Cardiac septum (tissue), 1 donor: ENCODE measurements at regions not wholly inside any gene's neighbourhood (a gene's known extent, or its start where the extent isn't known, plus 50 kb on each side); places are given as distances from the start of the nearest gene placed in this dataset.
"Not testable (repeated sequence)": the region's sequence is repeated elsewhere in the genome, so short reads cannot be mapped to it uniquely, and the experiment has no call there.

Experiments used
- DNase-seq: peaks from one replicate; pipeline ENCODE4 v3.0.0-alpha.2; 2020; ENCODE audit warnings: low spot score
- intact Hi-C: fragments of 100-400 bp; cut with DNase I; formaldehyde crosslinking; loops from one replicate; pipeline ENCODE4 v1.14.0; 2022
- donor health status: DM: no; HTN: no; CAD: no.

DNA sequence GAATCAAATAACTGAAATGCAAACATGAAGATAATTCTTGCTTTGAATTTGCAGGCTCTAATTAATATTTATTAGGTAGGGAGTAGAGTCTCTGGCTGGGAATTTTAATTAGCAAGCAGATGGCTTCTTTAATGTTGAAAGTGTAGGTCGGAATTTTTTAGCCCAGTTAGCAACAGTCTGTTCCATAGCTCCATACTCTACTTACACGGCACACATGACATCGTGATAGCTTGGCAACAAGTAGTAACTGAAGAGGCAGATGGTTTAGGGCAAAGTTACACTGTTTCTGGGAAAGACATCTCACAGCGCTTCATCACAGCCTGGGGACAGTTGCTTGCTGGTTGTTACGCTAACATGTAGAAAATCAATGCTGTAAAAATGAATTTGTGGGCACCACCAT is 710.7 kb downstream of the GALC start:
- DNase-seq = no peak
- intact Hi-C loops = no loop called here

DNA sequence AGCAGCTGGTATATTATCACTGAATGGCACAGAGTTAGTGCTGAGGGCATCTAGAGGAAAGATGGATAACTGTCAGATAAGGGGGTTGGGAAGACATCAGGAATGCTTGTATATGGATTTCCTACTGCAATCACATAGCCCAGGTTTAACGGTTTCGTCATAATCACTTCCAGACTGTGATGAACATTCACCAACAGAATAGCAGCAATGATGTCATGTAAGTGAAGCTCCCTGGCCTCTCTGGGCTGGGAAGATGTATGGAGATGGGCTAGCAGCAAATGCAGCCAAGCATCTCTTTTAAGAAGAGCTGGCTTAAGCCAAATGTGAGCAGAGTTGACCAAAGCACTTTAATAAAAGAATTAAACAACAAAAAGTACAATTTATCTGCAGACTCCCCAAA is 714.6 kb downstream of the GALC start:
- no peak for DNase-seq
- intact Hi-C loops = no loop called here

DNA sequence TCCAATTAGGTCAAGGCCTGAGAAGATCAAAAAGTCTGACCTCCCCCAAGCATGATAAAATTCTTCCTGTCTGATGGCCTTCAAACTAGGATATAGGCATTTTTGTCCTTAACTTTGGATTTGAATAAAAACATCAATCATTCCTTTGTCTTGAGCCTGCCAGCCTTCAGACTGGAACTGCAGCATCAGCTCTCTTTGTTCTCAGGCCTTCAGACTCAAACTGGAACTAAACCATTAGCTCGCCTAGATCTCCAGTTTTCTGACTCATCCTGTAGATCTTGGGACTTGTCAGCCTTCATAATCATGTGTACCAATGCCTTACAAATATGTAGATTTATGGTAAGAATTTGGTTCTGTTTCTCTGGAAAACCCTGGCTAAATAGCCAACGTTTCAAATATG is 721.7 kb downstream of the GALC start:
- intact Hi-C loops = no loop called here
- no peak for DNase-seq

- intact Hi-C loops = no loop called here
- DNase-seq = no peak
Observed at GRCh38 chr14:87268997-87269396, 724.0 kb downstream of the GALC start.

DNA sequence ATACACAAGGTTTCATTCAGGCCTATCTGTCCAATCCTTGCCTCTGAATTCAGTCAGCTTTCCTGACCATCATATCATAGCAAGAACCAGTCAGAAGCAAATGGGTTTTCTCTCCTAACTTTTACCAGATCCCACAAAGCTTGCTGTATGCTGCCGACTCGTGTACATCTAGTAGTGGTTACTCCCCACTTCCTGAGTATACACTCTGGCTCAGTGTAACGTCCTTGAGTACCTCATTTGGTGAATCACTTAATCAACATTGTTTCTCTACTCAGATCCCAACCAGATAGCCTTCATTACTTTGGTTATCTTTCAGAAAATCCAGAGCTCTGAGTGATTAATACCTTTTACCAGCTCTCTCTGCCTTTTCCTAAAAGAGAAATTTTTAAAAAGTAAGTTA is 728.2 kb downstream of the GALC start:
- intact Hi-C loops = no loop called here
- DNase-seq = no peak

DNA sequence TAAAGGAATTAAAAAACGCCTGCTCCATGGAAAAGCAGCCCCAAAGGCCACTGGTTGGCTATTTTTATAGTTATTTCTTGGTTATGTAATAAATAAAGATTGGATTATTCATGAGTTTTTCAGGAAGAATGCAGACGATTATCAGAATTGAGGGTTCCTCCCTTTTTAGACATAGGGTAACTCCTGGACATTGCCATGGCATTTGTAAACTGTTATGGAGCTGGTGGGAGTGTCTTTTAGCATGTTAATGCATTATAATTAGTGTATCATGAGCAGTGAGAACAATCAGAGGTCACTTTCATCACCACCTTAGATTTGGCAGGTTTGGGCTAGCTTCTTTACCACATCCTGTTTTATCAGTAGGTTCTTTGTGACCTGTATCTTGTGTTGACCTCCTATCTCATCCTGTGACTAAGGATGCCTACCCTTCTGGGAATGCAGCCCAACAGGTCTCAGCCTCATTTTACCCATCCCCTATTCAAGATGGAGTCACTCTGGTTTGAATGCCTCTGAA is 728.7 kb downstream of the GALC start:
- DNase-seq = no peak
- intact Hi-C loops = no loop called here

DNA sequence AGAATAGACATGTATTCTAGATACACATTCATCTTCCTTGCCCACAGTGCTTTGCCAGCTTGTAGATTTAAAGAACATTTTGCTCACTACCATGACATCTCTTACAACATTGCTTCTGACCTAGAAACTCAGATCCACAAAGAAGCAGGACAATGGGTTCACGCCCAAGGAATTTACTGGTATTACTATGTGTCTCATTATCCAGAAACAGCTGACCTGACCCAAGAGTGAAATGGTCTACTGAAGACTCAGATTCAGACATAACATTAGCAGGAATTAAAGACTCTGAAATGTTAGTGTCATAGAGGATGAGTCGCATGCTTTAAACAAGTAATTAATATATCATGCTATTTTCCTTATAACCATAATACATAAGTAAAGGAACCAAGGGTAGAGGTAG is 731.4 kb downstream of the GALC start:
- intact Hi-C loops = no loop called here
- DNase-seq = no peak

DNA sequence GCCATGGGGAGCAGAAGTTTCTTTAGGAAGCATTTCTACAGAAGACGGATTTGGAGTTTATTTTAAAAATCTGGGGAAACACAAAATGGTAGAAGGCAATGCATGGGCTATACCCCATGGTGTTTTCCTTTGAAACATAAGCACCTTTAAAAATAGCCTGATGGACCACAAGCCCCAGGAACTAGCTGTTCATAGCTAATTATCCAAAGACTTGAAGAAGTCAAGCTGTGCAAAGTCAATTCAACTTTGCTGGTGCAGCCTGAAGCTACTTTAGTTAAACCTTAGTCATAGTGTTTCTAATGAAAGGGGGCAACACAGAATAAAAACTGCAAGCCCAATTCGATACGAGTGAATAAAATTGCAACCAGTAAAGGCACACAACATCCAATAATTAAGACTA is 732.5 kb downstream of the GALC start:
- no peak for DNase-seq
- intact Hi-C loops = no loop called here

- intact Hi-C loops = no loop called here
- no peak for DNase-seq
Observed at GRCh38 chr14:87257421-87257820, 735.6 kb downstream of the GALC start.

DNA sequence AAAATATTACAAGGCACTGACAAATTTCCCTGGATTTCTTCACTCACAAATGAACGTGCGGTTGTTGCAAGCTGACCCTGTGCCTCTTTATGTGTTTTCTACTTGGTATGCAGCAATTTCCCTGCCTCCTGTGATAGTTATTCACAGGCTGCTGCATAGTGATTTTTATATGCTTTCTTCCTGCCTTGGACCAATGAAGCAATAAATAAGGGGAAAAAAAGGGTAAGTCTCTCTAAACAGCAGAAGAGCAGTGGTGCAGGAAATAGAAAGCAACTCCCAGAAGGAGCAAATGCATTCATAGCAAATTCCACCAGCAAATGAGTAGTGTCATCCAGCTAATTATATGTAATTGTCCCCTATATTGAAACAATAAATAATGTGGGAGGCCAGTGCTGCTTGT is 737.9 kb downstream of the GALC start:
- intact Hi-C loops = no loop called here
- DNase-seq = no peak

GRCh38 chr14:87254331-87254874 is 738.6 kb downstream of the GALC start:
- intact Hi-C loops = no loop called here

DNA sequence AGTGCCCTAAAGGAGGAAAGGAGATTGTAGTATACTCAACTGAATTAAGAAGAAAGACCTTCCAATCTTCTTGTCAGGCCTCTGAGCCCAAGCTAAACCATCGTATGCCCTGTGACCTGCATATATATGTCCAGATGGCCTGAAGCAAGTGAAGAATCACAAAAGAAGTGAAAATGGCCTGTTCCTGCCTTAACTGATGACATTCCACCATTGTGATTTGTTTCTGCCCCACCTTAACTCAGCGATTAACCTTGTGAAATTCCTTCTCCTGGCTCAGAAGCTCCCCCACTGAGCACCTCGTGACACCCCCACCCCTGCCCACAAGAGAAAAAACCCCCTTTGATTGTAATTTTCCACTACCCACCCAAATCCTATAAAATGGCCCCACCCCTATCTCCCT is 739.2 kb downstream of the GALC start:
- intact Hi-C loops = not testable (repeated sequence)

More at GRCh38 chr14:87254331-87254874, 738.6 kb downstream of the GALC start:
- DNase-seq = no peak

GRCh38 chr14:87252103-87252502 is 740.9 kb downstream of the GALC start:
- intact Hi-C loops = no loop called here
- DNase-seq = no peak

More for the DNA sequence above, 739.2 kb downstream of the GALC start:
- not testable (repeated sequence) for DNase-seq

DNA sequence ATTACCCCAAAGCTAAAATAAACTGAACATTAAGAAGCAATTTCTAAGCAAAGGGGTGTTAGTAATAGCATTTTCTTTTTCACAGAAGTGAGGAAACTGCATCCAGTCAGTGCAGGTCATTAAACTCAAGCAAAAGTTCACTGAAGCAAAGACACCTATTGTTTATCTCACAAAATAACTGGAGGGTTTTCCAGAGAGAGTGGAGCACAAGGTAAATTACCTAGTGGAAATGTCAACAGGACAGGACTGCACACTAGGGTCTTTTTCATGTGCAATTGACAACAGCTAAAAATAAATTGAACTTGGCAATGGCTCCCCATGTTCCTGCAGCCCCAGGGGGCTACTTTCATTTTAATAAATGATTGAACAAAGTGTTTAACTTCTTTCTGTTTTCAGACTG is 742.0 kb downstream of the GALC start:
- no peak for DNase-seq
- intact Hi-C loops = no loop called here

- no peak for DNase-seq
- intact Hi-C loops = no loop called here
Observed at GRCh38 chr14:87241018-87241768, 751.8 kb downstream of the GALC start.

- intact Hi-C loops, DNase-seq: not testable (repeated sequence)
Observed at GRCh38 chr14:87240319-87240718, 752.7 kb downstream of the GALC start.

- DNase-seq = no peak
- intact Hi-C loops = no loop called here
Observed at GRCh38 chr14:87233806-87234384, 759.1 kb downstream of the GALC start.

DNA sequence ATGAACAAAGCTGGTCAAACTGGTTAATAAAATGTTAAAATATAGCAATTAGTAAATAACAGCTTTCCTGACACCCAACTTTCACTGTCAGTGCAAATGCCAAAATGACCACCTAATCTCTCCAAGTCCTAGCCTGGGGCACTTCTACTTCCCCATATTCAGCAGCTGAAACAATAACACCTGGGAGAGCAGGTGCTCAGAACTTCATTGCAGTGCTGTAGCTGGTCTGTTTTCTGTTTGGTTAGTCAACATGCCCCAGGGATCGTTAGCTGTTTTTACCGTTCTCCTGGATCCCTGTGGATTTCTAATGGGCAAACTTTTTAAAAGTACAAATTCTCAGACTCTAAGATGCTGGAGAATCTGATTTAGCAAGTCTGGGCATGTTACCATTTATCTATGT is 759.7 kb downstream of the GALC start:
- no peak for DNase-seq
- intact Hi-C loops = no loop called here

GRCh38 chr14:87231336-87232026 is 761.5 kb downstream of the GALC start:
- DNase-seq = no peak
- intact Hi-C loops = no loop called here

DNA sequence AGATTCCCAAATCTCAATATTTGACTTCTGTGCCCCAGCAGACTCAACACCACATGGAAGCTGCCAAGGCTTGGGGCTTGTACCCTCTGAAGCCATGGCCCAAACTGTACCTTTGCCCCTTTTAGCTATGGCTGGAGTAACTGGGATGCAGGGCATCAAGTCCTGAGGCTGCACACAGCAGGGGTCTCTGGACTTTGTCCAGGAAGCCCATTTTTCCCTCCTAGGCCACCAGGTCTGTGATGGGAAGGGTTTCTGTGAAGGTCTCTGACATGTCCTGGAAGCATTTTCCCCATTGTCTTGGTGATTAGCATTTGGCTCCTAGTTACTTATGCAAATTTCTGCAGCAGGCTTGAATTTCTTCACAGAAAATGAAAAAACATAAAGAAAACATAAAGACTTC is 762.3 kb downstream of the GALC start:
- no peak for DNase-seq
- intact Hi-C loops = no loop called here

DNA sequence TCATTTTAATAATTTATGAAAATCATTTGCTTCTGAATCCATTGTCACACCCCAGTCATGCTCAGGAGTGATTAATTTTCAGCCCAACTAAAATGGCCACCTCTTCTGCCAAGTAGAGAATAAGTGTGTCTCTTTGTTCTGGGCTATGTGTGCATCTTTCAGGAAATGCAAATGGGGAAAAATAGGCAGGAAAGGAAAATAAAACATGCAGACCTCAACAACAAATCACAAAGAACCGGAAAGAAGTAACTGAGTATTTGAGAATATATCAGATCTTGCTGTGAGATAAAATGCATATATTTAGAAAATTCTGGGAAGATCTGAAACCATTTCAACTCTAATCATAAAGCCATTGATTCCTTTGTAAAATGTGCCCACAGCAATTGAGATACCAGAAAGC is 763.9 kb downstream of the GALC start:
- no peak for DNase-seq
- intact Hi-C loops = no loop called here
